Upper lobe of right lung (tissue), 1 donor: ENCODE measurements at regions not wholly inside any gene's neighbourhood (a gene's known extent, or its start where the extent isn't known, plus 50 kb on each side); places are given as distances from the start of the nearest gene placed in this dataset.

ENCODE experiments used
- ATAC-seq: fragments of 200-7000 bp; cut with Tn5 transposase; one replicate; pipeline ENCODE4 v1.9.1; 2020; ENCODE audit warnings: mild to moderate bottlenecking, moderate library complexity
- DNase-seq: peaks from one replicate; pipeline ENCODE4 v3.0.0-alpha.2; 2020
- H3K27ac ChIP-seq: fragments of 200-600 bp; one replicate; pipeline ENCODE4 v1.8.0; 2022
- H3K27me3 ChIP-seq: fragments of 200-600 bp; one replicate; pipeline ENCODE4 v1.8.0; 2022; ENCODE audit warnings: mild to moderate bottlenecking
- H3K36me3 ChIP-seq: fragments of 200-600 bp; one replicate; pipeline ENCODE4 v1.8.0; 2022
- H3K4me1 ChIP-seq: fragments of 200-600 bp; one replicate; pipeline ENCODE4 v1.8.0; 2022
- H3K4me3 ChIP-seq: fragments of 200-600 bp; one replicate; pipeline ENCODE4 v1.8.0; 2022; ENCODE audit warnings: mild to moderate bottlenecking
- H3K9me3 ChIP-seq: fragments of 200-600 bp; one replicate; pipeline ENCODE4 v1.8.0; 2022
- CTCF ChIP-seq: fragments of 200-600 bp; IDR thresholded peaks from one replicate; pipeline ENCODE4 v1.8.0; 2022; ENCODE audit warnings: antibody characterized with exemption
- intact Hi-C: fragments of 100-400 bp; cut with DNase I; formaldehyde crosslinking; loops from one replicate; pipeline ENCODE4 v1.11.0; 2022
- donor health status: DM: no; HTN: yes; CAD: no; lungs with severe emphysema.

GRCh38 chr13:21997726-21998125 is 326.9 kb downstream of the FGF9 start:
- ATAC-seq (no peak), DNase-seq (no peak)
- Histone ChIP-seq H3K27ac (no peak overlapping the region), H3K4me3 (no peak overlapping the region), H3K36me3 (no peaks in the 10 kb centered on the region), H3K4me1 (no peaks in the 10 kb centered on the region), H3K27me3 (no peaks in the 10 kb centered on the region), H3K9me3 (no peaks in the 10 kb centered on the region)
- intact Hi-C loops: no loop called here
- TF ChIP-seq CTCF: no peak

GRCh38 chr13:21998279-21998990 is 327.6 kb downstream of the FGF9 start:
- Histone ChIP-seq H3K36me3 (no peaks in the 10 kb centered on the region), H3K27ac (no peak overlapping the region), H3K4me1 (no peaks in the 10 kb centered on the region), H3K27me3 (no peaks in the 10 kb centered on the region), H3K9me3 (no peaks in the 10 kb centered on the region), H3K4me3 (no peak overlapping the region)
- no peak for TF ChIP-seq CTCF
- no peak for ATAC-seq
- intact Hi-C loops: no loop called here
- no peak for DNase-seq

- no peaks in the 10 kb centered on the region for H3K36me3 ChIP-seq
- ATAC-seq: no peak
- H3K9me3 ChIP-seq: no peaks in the 10 kb centered on the region
- TF ChIP-seq CTCF: no peak
- H3K27ac ChIP-seq: no peak overlapping the region
- no peaks in the 10 kb centered on the region for H3K27me3 ChIP-seq
- no peak for DNase-seq
- H3K4me3 ChIP-seq: no peak overlapping the region
- no peaks in the 10 kb centered on the region for H3K4me1 ChIP-seq
- intact Hi-C loops: no loop called here
Observed at GRCh38 chr13:21999666-22000065, 328.8 kb downstream of the FGF9 start.

- TF ChIP-seq CTCF: no peak
- H3K9me3 ChIP-seq: no peaks in the 10 kb centered on the region
- no peak overlapping the region for H3K4me3 ChIP-seq
- intact Hi-C loops: no loop called here
- DNase-seq (no peak), ATAC-seq (no peak)
- no peaks in the 10 kb centered on the region for H3K36me3 ChIP-seq
- no peak overlapping the region for H3K27ac ChIP-seq
- no peaks in the 10 kb centered on the region for H3K27me3 ChIP-seq
- H3K4me1 ChIP-seq: no peaks in the 10 kb centered on the region
Observed at GRCh38 chr13:22000191-22000590, 329.3 kb downstream of the FGF9 start.

GRCh38 chr13:22001336-22001735 is 330.5 kb downstream of the FGF9 start:
- no peaks in the 10 kb centered on the region for H3K4me1 ChIP-seq
- H3K27ac ChIP-seq: no peak overlapping the region
- no peaks in the 10 kb centered on the region for H3K36me3 ChIP-seq
- no peak for ATAC-seq
- no peak for DNase-seq
- no peaks in the 10 kb centered on the region for H3K27me3 ChIP-seq
- TF ChIP-seq CTCF: no peak
- intact Hi-C loops: no loop called here
- no peaks in the 10 kb centered on the region for H3K9me3 ChIP-seq
- H3K4me3 ChIP-seq: no peak overlapping the region

- TF ChIP-seq CTCF: no peak
- H3K36me3 ChIP-seq: no peaks in the 10 kb centered on the region
- no peaks in the 10 kb centered on the region for H3K4me1 ChIP-seq
- no peak for ATAC-seq
- no peak overlapping the region for H3K27ac ChIP-seq
- intact Hi-C loops: no loop called here
- no peaks in the 10 kb centered on the region for H3K27me3 ChIP-seq
- no peak overlapping the region for H3K4me3 ChIP-seq
- no peak for DNase-seq
- H3K9me3 ChIP-seq: no peaks in the 10 kb centered on the region
Observed at GRCh38 chr13:22002893-22003292, 332.0 kb downstream of the FGF9 start.
